ENCODE measurements at regions not wholly inside any gene's neighbourhood (a gene's known extent, or its start where the extent isn't known, plus 50 kb on each side); places are given as distances from the start of the nearest gene placed in this dataset.

DNA sequence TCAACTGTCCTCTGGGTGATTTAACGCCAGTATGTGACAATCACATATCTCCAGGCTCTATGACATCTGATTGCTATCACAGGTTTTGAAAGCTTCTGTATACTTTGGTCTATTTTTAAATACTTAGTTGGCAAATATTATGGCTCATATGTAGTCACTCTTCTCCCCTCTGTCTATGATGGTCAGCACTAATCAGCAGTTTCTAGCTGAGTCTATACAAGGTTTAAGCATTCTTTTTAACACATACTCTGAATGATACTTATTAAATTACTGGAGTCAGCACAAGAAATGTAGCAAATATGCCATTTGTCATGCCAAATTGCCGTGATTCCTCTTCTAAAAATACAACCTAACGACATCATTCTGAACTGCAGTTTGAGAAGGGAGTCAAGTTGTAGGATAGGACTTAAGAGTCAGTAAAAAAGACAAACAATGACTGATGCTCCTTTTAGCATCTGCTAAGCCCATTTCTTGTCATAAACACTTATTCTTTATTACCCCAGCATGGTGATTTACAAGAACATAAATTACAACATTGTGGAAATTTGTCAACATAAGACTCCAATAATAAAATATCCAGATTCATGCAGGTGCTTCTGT lies 947.8 kb downstream of the XPNPEP1 start (continued):
- TF ChIP-seq CTCF (IDR thresholded peaks at IDR 0.05 in 2 of 3, conservative IDR thresholded peaks at IDR 0.05 in 1 of 3; ENCODE audit: borderline replicate concordance in 1 of 3, insufficient read depth in 1 of 3, low read depth in 2 of 3, low read length in 2 of 3) (no peak), EZH2phosphoT487 (IDR thresholded peaks at IDR 0.05; ENCODE audit: borderline replicate concordance) (no peak), POLR2AphosphoS5 (IDR thresholded peaks at IDR 0.05; ENCODE audit: low read depth, low read length) (no peak), ZBTB33 (IDR thresholded peaks at IDR 0.05; ENCODE audit: extremely low read depth, insufficient replicate concordance, low read length) (no peak), ATF3 (IDR thresholded peaks at IDR 0.05) (no peak), EGR1 (IDR thresholded peaks at IDR 0.05; ENCODE audit: low read depth) (no peak), SIN3A (IDR thresholded peaks at IDR 0.05; ENCODE audit: low read depth) (no peak), CBX3 (IDR thresholded peaks at IDR 0.05; ENCODE audit: low read depth) (no peak)
- TF ChIP-seq, protein P1, sequence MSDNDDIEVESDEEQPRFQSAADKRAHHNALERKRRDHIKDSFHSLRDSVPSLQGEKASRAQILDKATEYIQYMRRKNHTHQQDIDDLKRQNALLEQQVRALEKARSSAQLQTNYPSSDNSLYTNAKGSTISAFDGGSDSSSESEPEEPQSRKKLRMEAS (IDR thresholded peaks at IDR 0.05), result no peak

- H3K36me3 ChIP-seq (ENCODE audit: control insufficient read depth in 1 of 2, insufficient read depth in 2 of 2, low read length in 2 of 2), result no peaks in the 10 kb centered on the region
- H3K4me1 ChIP-seq (ENCODE audit: control insufficient read depth in 1 of 2, insufficient read depth in 2 of 2, low read length in 2 of 2), result no peaks in the 10 kb centered on the region
- peak; percentile 51 for TF ChIP-seq REST (IDR thresholded peaks at IDR 0.05; ENCODE audit: low read depth)
- no peak for TF ChIP-seq EGR1 (IDR thresholded peaks at IDR 0.05; ENCODE audit: low read depth)
- no peak for TF ChIP-seq JUND (IDR thresholded peaks at IDR 0.05)
- TF ChIP-seq SRF (IDR thresholded peaks at IDR 0.05; ENCODE audit: low read depth), result no peak
- TF ChIP-seq SP1 (IDR thresholded peaks at IDR 0.05; ENCODE audit: low read depth), result no peak
- ATAC-seq (no peak), DNase-seq (ENCODE audit: low read depth, low spot score) (no peak)
- no peak overlapping the region for H3K4me2 ChIP-seq (ENCODE audit: low read length)
- H2AFZ ChIP-seq (ENCODE audit: low read depth, low read length, poor library complexity, severe bottlenecking), result no peak overlapping the region
- H3K9me2 ChIP-seq (ENCODE audit: insufficient read depth), result no peaks in the 10 kb centered on the region
- intact Hi-C loops (cut with micrococcal nuclease), result no loop called here
- ChIA-PET CTCF (no interaction called here), RAD21 (ENCODE audit: low non-redundant PET in 1 of 2, low total read pairs in 2 of 2, uncharacterized antibody in 2 of 2, unreplicated experiment in 2 of 2) (no interaction called here), POLR2A (no interaction called here)
- no peaks in the 10 kb centered on the region for H3K79me2 ChIP-seq (ENCODE audit: insufficient read depth, low read length)
- H3K9me3 ChIP-seq (ENCODE audit: control insufficient read depth in 1 of 2, insufficient read depth in 1 of 2, low read depth in 1 of 2, low read length in 2 of 2), result peaks cover 25 to 43% of the 10 kb centered on the region in 2 experiments; a peak in 2 of 4 replicates
- no peak overlapping the region for H3K27ac ChIP-seq (ENCODE audit: low read depth, low read length)
- no peak overlapping the region for H3K4me3 ChIP-seq (replicated peaks in 1 of 2; ENCODE audit: low read depth in 1 of 2, low read length in 2 of 2)
- H3K27me3 ChIP-seq (ENCODE audit: insufficient read depth, low read length), result no peaks in the 10 kb centered on the region
- H4K20me1 ChIP-seq (ENCODE audit: insufficient read depth), result no peaks in the 10 kb centered on the region
- no peak overlapping the region for H3K9ac ChIP-seq (ENCODE audit: low read length)
- BruUV-seq (replicated peaks), result no TSS peak
Measured at GRCh38 chr10:108970016-108970415, 953.3 kb downstream of the XPNPEP1 start.

All from HCT116 (cell line).